Osteoblast (primary cell): ENCODE measurements at regions not wholly inside any gene's neighbourhood (a gene's known extent, or its start where the extent isn't known, plus 50 kb on each side); places are given as distances from the start of the nearest gene placed in this dataset.
A peak's percentile ranks its signal among the peaks of the same experiment; 100 is the strongest.
"Not testable (repeated sequence)": the region's sequence is repeated elsewhere in the genome, so short reads cannot be mapped to it uniquely, and the experiment has no call there.

Experiments used
- DNase-seq: peaks from one replicate; pipeline ENCODE4 v3.0.0; 2011; ENCODE audit warnings: low spot score, mixed read lengths; ENCODE audit not compliant: insufficient read length; ENCODE audit errors: missing footprints
- H2AFZ ChIP-seq: 2 replicates; pipeline ENCODE4 v1.6.0; 2011; ENCODE audit warnings: mild to moderate bottlenecking, low read length
- H3K27ac ChIP-seq: 2 replicates; pipeline ENCODE4 v1.5.1; 2011; ENCODE audit warnings: mild to moderate bottlenecking, low read depth, low read length, moderate library complexity
- H3K27me3 ChIP-seq: 2 replicates; pipeline ENCODE4 v1.6.0; 2012; ENCODE audit warnings: mild to moderate bottlenecking, control low read depth, inconsistent platforms, low read length, moderate library complexity; ENCODE audit not compliant: insufficient read depth
- H3K36me3 ChIP-seq: 2 replicates; pipeline ENCODE4 v1.5.1; 2011; ENCODE audit warnings: mild to moderate bottlenecking, low read length, control low read depth, moderate library complexity; ENCODE audit not compliant: insufficient read depth
- H3K4me1 ChIP-seq: 2 replicates; pipeline ENCODE4 v1.5.1; 2011; ENCODE audit warnings: mild to moderate bottlenecking, low read length, control low read depth, moderate library complexity; ENCODE audit not compliant: insufficient read depth
- H3K4me2 ChIP-seq: 2 replicates; pipeline ENCODE4 v1.6.0; 2011; ENCODE audit warnings: mild to moderate bottlenecking, low read length; ENCODE audit not compliant: insufficient read depth
- H3K4me3 ChIP-seq: fragments of 200-600 bp; sonication (generic); 3 replicates; pipeline ENCODE4 v1.5.1; 2012; ENCODE audit warnings: mild to moderate bottlenecking, low read length, inconsistent platforms; ENCODE audit not compliant: insufficient read depth
- H3K79me2 ChIP-seq: 2 replicates; pipeline ENCODE4 v1.6.0; 2012; ENCODE audit warnings: mild to moderate bottlenecking, low read length, control low read depth, inconsistent platforms; ENCODE audit not compliant: insufficient read depth
- H3K9me3 ChIP-seq: 2 replicates; pipeline ENCODE4 v1.5.1; 2011; ENCODE audit warnings: low read depth, low read length, control low read depth
- H4K20me1 ChIP-seq: 2 replicates; pipeline ENCODE4 v1.6.0; 2012; ENCODE audit warnings: mild to moderate bottlenecking, low read length, control low read depth; ENCODE audit not compliant: insufficient read depth
- CTCF ChIP-seq: IDR thresholded peaks from 2 replicates; pipeline ENCODE4 v1.5.1; 2011; ENCODE audit warnings: mild to moderate bottlenecking, low read depth, low read length, moderate library complexity; ENCODE audit errors: extremely low read depth

GRCh38 chr9:115832031-115832430 is 321.6 kb upstream of the PAPPA start:
- Histone ChIP-seq H3K9me3 (no peaks in the 10 kb centered on the region), H3K4me1 (no peaks in the 10 kb centered on the region), H3K27ac (no peak overlapping the region), H3K36me3 (no peaks in the 10 kb centered on the region), H3K27me3 (no peaks in the 10 kb centered on the region), H3K4me3 (no peak overlapping the region), H3K4me2 (no peak overlapping the region), H2AFZ (no peak overlapping the region), H4K20me1 (no peaks in the 10 kb centered on the region), H3K79me2 (no peaks in the 10 kb centered on the region)
- no peak for DNase-seq
- TF ChIP-seq CTCF: no peak

- H3K27me3 ChIP-seq: no peaks in the 10 kb centered on the region
- DNase-seq: no peak
- H2AFZ ChIP-seq: peak overlapping the region; percentile 41
- no peaks in the 10 kb centered on the region for H4K20me1 ChIP-seq
- no peaks in the 10 kb centered on the region for H3K79me2 ChIP-seq
- H3K9me3 ChIP-seq: no peaks in the 10 kb centered on the region
- H3K36me3 ChIP-seq: no peaks in the 10 kb centered on the region
- H3K4me2 ChIP-seq: no peak overlapping the region
- no peak overlapping the region for H3K4me3 ChIP-seq
- TF ChIP-seq CTCF: no peak
- H3K27ac ChIP-seq: no peak overlapping the region
- no peaks in the 10 kb centered on the region for H3K4me1 ChIP-seq
Measured at GRCh38 chr9:115837618-115838017, 316.0 kb upstream of the PAPPA start.

- Histone ChIP-seq H3K4me3 (no peak overlapping the region), H3K4me1 (no peaks in the 10 kb centered on the region), H3K4me2 (no peak overlapping the region), H3K9me3 (no peaks in the 10 kb centered on the region), H4K20me1 (no peaks in the 10 kb centered on the region), H3K27ac (no peak overlapping the region), H3K27me3 (no peaks in the 10 kb centered on the region), H3K79me2 (no peaks in the 10 kb centered on the region), H2AFZ (no peak overlapping the region), H3K36me3 (no peaks in the 10 kb centered on the region)
- no peak for DNase-seq
- TF ChIP-seq CTCF: no peak
Measured at GRCh38 chr9:115838417-115838816, 315.2 kb upstream of the PAPPA start.

GRCh38 chr9:115844433-115844832 is 309.2 kb upstream of the PAPPA start:
- H3K4me1 ChIP-seq, H3K27ac ChIP-seq, H2AFZ ChIP-seq, DNase-seq, H3K79me2 ChIP-seq, H3K27me3 ChIP-seq, H3K9me3 ChIP-seq, H3K36me3 ChIP-seq, H3K4me2 ChIP-seq, H3K4me3 ChIP-seq, H4K20me1 ChIP-seq: not testable (repeated sequence)
